Endothelial cell (in vitro differentiated cells): ENCODE measurements at regions not wholly inside any gene's neighbourhood (a gene's known extent, or its start where the extent isn't known, plus 50 kb on each side); places are given as distances from the start of the nearest gene placed in this dataset.

ENCODE experiments used
- DNase-seq: peaks from one replicate; pipeline ENCODE4 v3.0.0; 2021; ENCODE audit warnings: low spot score
- H3K27ac Mint-ChIP-seq: one replicate; pipeline ENCODE4 v1.8.0; 2021; ENCODE audit warnings: mixed read lengths, inconsistent platforms; ENCODE audit not compliant: unreplicated experiment
- H3K27me3 Mint-ChIP-seq: one replicate; pipeline ENCODE4 v1.8.0; 2021; ENCODE audit warnings: mild to moderate bottlenecking, moderate library complexity, mixed read lengths, inconsistent platforms; ENCODE audit not compliant: unreplicated experiment
- H3K36me3 Mint-ChIP-seq: one replicate; pipeline ENCODE4 v1.8.0; 2021; ENCODE audit warnings: mild to moderate bottlenecking, low read depth, mixed read lengths, inconsistent platforms; ENCODE audit not compliant: unreplicated experiment
- H3K4me1 Mint-ChIP-seq: one replicate; pipeline ENCODE4 v1.8.0; 2021; ENCODE audit warnings: mild to moderate bottlenecking, mixed read lengths, inconsistent platforms; ENCODE audit not compliant: unreplicated experiment
- H3K4me3 Mint-ChIP-seq: one replicate; pipeline ENCODE4 v1.8.0; 2021; ENCODE audit warnings: mild to moderate bottlenecking, mixed read lengths, inconsistent platforms; ENCODE audit not compliant: unreplicated experiment
- H3K9me3 Mint-ChIP-seq: one replicate; pipeline ENCODE4 v1.8.0; 2021; ENCODE audit warnings: mixed read lengths, inconsistent platforms; ENCODE audit not compliant: unreplicated experiment
- CTCF ChIP-seq: fragments of 200-600 bp; sonication (generic); IDR thresholded peaks from one replicate; pipeline ENCODE4 v1.5.0; 2021; ENCODE audit warnings: antibody characterized with exemption; ENCODE audit not compliant: unreplicated experiment

- peaks cover 18% of the 10 kb centered on the region for H3K4me1 Mint-ChIP-seq
Observed at GRCh38 chr3:137615659-137616418, 148.3 kb upstream of the SOX14 start.

GRCh38 chr3:137641879-137642704 lies 122.0 kb upstream of the SOX14 start:
- no peak for DNase-seq
- no peak for TF ChIP-seq CTCF
- Mint-ChIP-seq H3K9me3 (no peaks in the 10 kb centered on the region), H3K27ac (no peak overlapping the region), H3K27me3 (no peaks in the 10 kb centered on the region), H3K4me1 (no peaks in the 10 kb centered on the region), H3K4me3 (no peak overlapping the region), H3K36me3 (no peaks in the 10 kb centered on the region)

More at GRCh38 chr3:137615659-137616418, 148.3 kb upstream of the SOX14 start:
- Mint-ChIP-seq H3K9me3 (no peaks in the 10 kb centered on the region), H3K27me3 (peaks cover 4% of the 10 kb centered on the region), H3K27ac (no peak overlapping the region), H3K4me3 (no peak overlapping the region), H3K36me3 (no peaks in the 10 kb centered on the region)
- DNase-seq, result no peak
- no peak for TF ChIP-seq CTCF

GRCh38 chr3:137642831-137643230 lies 121.3 kb upstream of the SOX14 start:
- no peaks in the 10 kb centered on the region for H3K4me1 Mint-ChIP-seq
- H3K27me3 Mint-ChIP-seq, result no peaks in the 10 kb centered on the region
- no peaks in the 10 kb centered on the region for H3K9me3 Mint-ChIP-seq
- H3K27ac Mint-ChIP-seq, result no peak overlapping the region
- no peak overlapping the region for H3K4me3 Mint-ChIP-seq
- no peaks in the 10 kb centered on the region for H3K36me3 Mint-ChIP-seq
- no peak for TF ChIP-seq CTCF
- DNase-seq, result no peak

- H3K27me3 Mint-ChIP-seq, result no peaks in the 10 kb centered on the region
- H3K27ac Mint-ChIP-seq, result no peak overlapping the region
- H3K4me3 Mint-ChIP-seq, result no peak overlapping the region
Observed at GRCh38 chr3:137647179-137647578, 116.9 kb upstream of the SOX14 start.

More at GRCh38 chr3:137647179-137647578, 116.9 kb upstream of the SOX14 start:
- no peak for DNase-seq
- Mint-ChIP-seq H3K4me1 (no peaks in the 10 kb centered on the region), H3K9me3 (no peaks in the 10 kb centered on the region), H3K36me3 (no peaks in the 10 kb centered on the region)
- TF ChIP-seq CTCF, result no peak
